Endothelial cell (in vitro differentiated cells): ENCODE measurements at regions not wholly inside any gene's neighbourhood (a gene's known extent, or its start where the extent isn't known, plus 50 kb on each side); places are given as distances from the start of the nearest gene placed in this dataset.
"Not testable (repeated sequence)": the region's sequence is repeated elsewhere in the genome, so short reads cannot be mapped to it uniquely, and the experiment has no call there.

ENCODE experiments used
- DNase-seq: peaks from one replicate; pipeline ENCODE4 v3.0.0; 2021; ENCODE audit warnings: low spot score
- H3K27ac Mint-ChIP-seq: one replicate; pipeline ENCODE4 v1.8.0; 2021; ENCODE audit warnings: mixed read lengths, inconsistent platforms; ENCODE audit not compliant: unreplicated experiment
- H3K27me3 Mint-ChIP-seq: one replicate; pipeline ENCODE4 v1.8.0; 2021; ENCODE audit warnings: mild to moderate bottlenecking, moderate library complexity, mixed read lengths, inconsistent platforms; ENCODE audit not compliant: unreplicated experiment
- H3K36me3 Mint-ChIP-seq: one replicate; pipeline ENCODE4 v1.8.0; 2021; ENCODE audit warnings: mild to moderate bottlenecking, low read depth, mixed read lengths, inconsistent platforms; ENCODE audit not compliant: unreplicated experiment
- H3K4me1 Mint-ChIP-seq: one replicate; pipeline ENCODE4 v1.8.0; 2021; ENCODE audit warnings: mild to moderate bottlenecking, mixed read lengths, inconsistent platforms; ENCODE audit not compliant: unreplicated experiment
- H3K4me3 Mint-ChIP-seq: one replicate; pipeline ENCODE4 v1.8.0; 2021; ENCODE audit warnings: mild to moderate bottlenecking, mixed read lengths, inconsistent platforms; ENCODE audit not compliant: unreplicated experiment
- H3K9me3 Mint-ChIP-seq: one replicate; pipeline ENCODE4 v1.8.0; 2021; ENCODE audit warnings: mixed read lengths, inconsistent platforms; ENCODE audit not compliant: unreplicated experiment
- CTCF ChIP-seq: fragments of 200-600 bp; sonication (generic); IDR thresholded peaks from one replicate; pipeline ENCODE4 v1.5.0; 2021; ENCODE audit warnings: antibody characterized with exemption; ENCODE audit not compliant: unreplicated experiment

- no peak overlapping the region for H3K27ac Mint-ChIP-seq
- H3K9me3 Mint-ChIP-seq, result no peaks in the 10 kb centered on the region
- no peak for TF ChIP-seq CTCF
- H3K27me3 Mint-ChIP-seq, result no peaks in the 10 kb centered on the region
- no peaks in the 10 kb centered on the region for H3K4me1 Mint-ChIP-seq
- no peak overlapping the region for H3K4me3 Mint-ChIP-seq
- DNase-seq, result no peak
- no peaks in the 10 kb centered on the region for H3K36me3 Mint-ChIP-seq
These were observed 505.1 kb upstream of the SYT1 start for GRCh38 chr12:78359520-78359919.

- no peak overlapping the region for H3K27ac Mint-ChIP-seq
- H3K9me3 Mint-ChIP-seq, result no peaks in the 10 kb centered on the region
- TF ChIP-seq CTCF, result no peak
- DNase-seq, result no peak
- no peaks in the 10 kb centered on the region for H3K4me1 Mint-ChIP-seq
- H3K4me3 Mint-ChIP-seq, result no peak overlapping the region
- no peaks in the 10 kb centered on the region for H3K27me3 Mint-ChIP-seq
- no peaks in the 10 kb centered on the region for H3K36me3 Mint-ChIP-seq
These were observed 502.9 kb upstream of the SYT1 start for GRCh38 chr12:78361683-78362082.

GRCh38 chr12:78371284-78371683, 493.3 kb upstream of the SYT1 start:
- TF ChIP-seq CTCF, result no peak
- Mint-ChIP-seq H3K4me1 (peaks cover 2% of the 10 kb centered on the region), H3K27me3 (no peaks in the 10 kb centered on the region), H3K27ac (no peak overlapping the region), H3K36me3 (no peaks in the 10 kb centered on the region), H3K4me3 (no peak overlapping the region), H3K9me3 (no peaks in the 10 kb centered on the region)
- DNase-seq, result no peak

DNA sequence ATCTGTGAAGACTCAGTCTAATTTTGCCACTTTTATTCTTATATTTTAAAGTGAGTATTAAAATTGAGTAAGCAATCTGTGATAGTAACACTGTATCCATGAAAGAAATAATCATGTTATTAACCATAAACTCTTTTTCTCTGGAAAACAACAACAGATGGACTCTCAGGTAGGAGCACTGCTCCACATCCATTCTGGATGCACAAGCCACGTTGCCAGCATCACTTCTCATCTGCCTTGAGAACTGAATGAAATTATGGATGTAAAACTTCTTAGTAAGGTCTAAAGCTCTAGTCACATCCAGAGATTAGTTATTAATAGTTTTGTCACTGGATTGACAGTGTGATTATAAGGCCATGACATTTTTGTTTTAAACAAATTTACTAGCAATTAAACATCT, 489.1 kb upstream of the SYT1 start:
- Mint-ChIP-seq H3K4me1 (no peaks in the 10 kb centered on the region), H3K4me3 (no peak overlapping the region), H3K36me3 (peaks cover 8% of the 10 kb centered on the region), H3K9me3 (peaks cover 13% of the 10 kb centered on the region), H3K27ac (no peak overlapping the region), H3K27me3 (no peaks in the 10 kb centered on the region)
- DNase-seq, result no peak
- TF ChIP-seq CTCF, result no peak

DNA sequence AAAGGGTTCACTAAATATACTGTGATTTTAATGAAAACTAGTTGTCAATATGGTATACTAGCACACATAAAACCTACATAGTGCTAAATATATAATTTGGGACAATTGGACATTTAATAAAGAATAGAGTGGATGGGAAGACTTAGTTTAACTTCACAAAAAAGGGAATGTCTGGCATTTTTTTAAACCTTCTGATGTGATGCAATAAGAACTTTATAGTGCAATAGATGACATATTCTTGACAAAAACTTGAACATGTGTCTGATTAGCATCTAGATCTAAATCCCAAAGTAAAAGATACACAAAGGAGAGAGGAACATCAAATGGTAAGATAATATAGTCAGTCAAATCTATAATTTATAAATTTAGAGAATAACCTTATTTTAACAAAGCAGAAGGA, 488.3 kb upstream of the SYT1 start:
- Mint-ChIP-seq H3K9me3 (peaks cover 13% of the 10 kb centered on the region), H3K36me3 (peaks cover 8% of the 10 kb centered on the region), H3K27ac (no peak overlapping the region), H3K27me3 (no peaks in the 10 kb centered on the region), H3K4me3 (no peak overlapping the region), H3K4me1 (no peaks in the 10 kb centered on the region)
- no peak for DNase-seq
- no peak for TF ChIP-seq CTCF

- H3K27me3 Mint-ChIP-seq, H3K4me1 Mint-ChIP-seq, H3K27ac Mint-ChIP-seq, DNase-seq, H3K36me3 Mint-ChIP-seq, H3K4me3 Mint-ChIP-seq: not testable (repeated sequence)
- H3K9me3 Mint-ChIP-seq, result peaks cover 13% of the 10 kb centered on the region
These were observed 485.5 kb upstream of the SYT1 start for GRCh38 chr12:78379065-78379464.
